PC-3 (cell line): ENCODE measurements at regions not wholly inside any gene's neighbourhood (a gene's known extent, or its start where the extent isn't known, plus 50 kb on each side); places are given as distances from the start of the nearest gene placed in this dataset.
"Not testable (repeated sequence)": the region's sequence is repeated elsewhere in the genome, so short reads cannot be mapped to it uniquely, and the experiment has no call there.

Experiments
- ATAC-seq: fragments of 200-7000 bp; cut with Tn5 transposase; 2 replicates; pipeline ENCODE4 v1.9.1; 2020; ENCODE audit warnings: mild to moderate bottlenecking, moderate library complexity
- BruUV-seq: library from RNA; stranded (reverse); fragments of 400-500 nt; replicated peaks from 2 replicates; lab custom pipeline; 2021; lab: Mats Ljungman, UMichigan
- CTCF ChIA-PET: fragments of 300-600 bp; sonication (Branson Sonifier 250); formaldehyde crosslinking; loops from one replicate; lab custom pipeline; 2022; ENCODE audit warnings: antibody characterized with exemption; lab: Charles Lee
- POLR2A ChIA-PET: fragments of 300-600 bp; sonication (Branson Sonifier 250); formaldehyde crosslinking; loops from one replicate; lab custom pipeline; 2022; ENCODE audit warnings: antibody characterized with exemption; ENCODE audit not compliant: unreplicated experiment; lab: Charles Lee
- DNase-seq: peaks from one replicate; pipeline ENCODE4 v3.0.0-alpha.2; 2015
- H2AFZ ChIP-seq: fragments of 300-600 bp; sonication (generic); 2 replicates; pipeline ENCODE4 v1.6.0; 2016; ENCODE audit warnings: antibody characterized with exemption, low read length
- H3F3A ChIP-seq: fragments of 300-600 bp; sonication (generic); one replicate; pipeline ENCODE4 v1.6.0; 2017; ENCODE audit warnings: antibody characterized with exemption, low read length, control low read depth, mild to moderate bottlenecking; ENCODE audit not compliant: unreplicated experiment
- H3K27ac ChIP-seq: fragments of 300-600 bp; sonication (generic); 2 replicates; pipeline ENCODE4 v1.5.1; 2016; ENCODE audit warnings: mild to moderate bottlenecking, low read length
- H3K27me3 ChIP-seq: fragments of 300-600 bp; sonication (generic); 2 replicates; pipeline ENCODE4 v1.6.1; 2016; ENCODE audit warnings: low read length, mixed read lengths
- H3K36me3 ChIP-seq: fragments of 300-600 bp; sonication (generic); 2 replicates; pipeline ENCODE4 v1.6.1; 2016; ENCODE audit warnings: low read depth, mixed run types, low read length, mixed read lengths
- H3K4me1 ChIP-seq: fragments of 300-600 bp; sonication (generic); 2 replicates; pipeline ENCODE4 v1.5.1; 2016; ENCODE audit warnings: low read length; ENCODE audit not compliant: insufficient read depth
- H3K4me2 ChIP-seq: fragments of 300-600 bp; sonication (generic); 2 replicates; pipeline ENCODE4 v1.6.0; 2016; ENCODE audit warnings: low read length
- H3K4me3 ChIP-seq: fragments of 300-600 bp; sonication (generic); 2 replicates; pipeline ENCODE4 v1.5.1; 2016; ENCODE audit warnings: mild to moderate bottlenecking, low read length, mixed read lengths
- H3K79me2 ChIP-seq: fragments of 300-600 bp; sonication (generic); 2 replicates; pipeline ENCODE4 v1.6.1; 2017; ENCODE audit warnings: low read length, mixed read lengths
- H3K9ac ChIP-seq: fragments of 300-600 bp; sonication (generic); 2 replicates; pipeline ENCODE4 v1.6.0; 2016; ENCODE audit warnings: mild to moderate bottlenecking, low read length
- H3K9me2 ChIP-seq: fragments of 300-600 bp; sonication (generic); replicated peaks from 2 replicates; pipeline ENCODE4 v1.6.1; 2016; ENCODE audit warnings: mixed run types, low read length, mixed read lengths
- H3K9me3 ChIP-seq: fragments of 300-600 bp; sonication (generic); 2 replicates; pipeline ENCODE4 v1.6.1; 2016; ENCODE audit warnings: low read length, mixed read lengths
- H4K20me1 ChIP-seq: fragments of 300-600 bp; sonication (generic); 2 replicates; pipeline ENCODE4 v1.6.1; 2016; ENCODE audit warnings: low read length, mixed read lengths
- CTCF ChIP-seq: fragments of 300-600 bp; sonication (generic); conservative IDR thresholded peaks from 2 replicates; pipeline ENCODE4 v1.5.1; 2017; ENCODE audit warnings: antibody characterized with exemption, low read depth, mild to moderate bottlenecking, low read length
- EZH2 ChIP-seq: fragments of 300-600 bp; sonication (generic); IDR thresholded peaks from one replicate; pipeline ENCODE4 v1.6.1; 2017; ENCODE audit warnings: antibody characterized with exemption, mild to moderate bottlenecking, low read length; ENCODE audit not compliant: unreplicated experiment
- EZH2phosphoT487 ChIP-seq: fragments of 300-600 bp; sonication (generic); IDR thresholded peaks from 2 replicates; pipeline ENCODE4 v1.6.1; 2018; ENCODE audit warnings: mild to moderate bottlenecking, antibody characterized with exemption, low read length, borderline replicate concordance
- intact Hi-C: fragments of 100-400 bp; cut with micrococcal nuclease; formaldehyde crosslinking; loops from 2 replicates; pipeline ENCODE4 v1.9.0; 2023

GRCh38 chr3:31198890-31199289, 304.4 kb upstream of the GADL1 start:
- intact Hi-C loops: no loop called here
- Histone ChIP-seq H3K79me2 (no peaks in the 10 kb centered on the region), H4K20me1 (no peaks in the 10 kb centered on the region), H3F3A (no peaks in the 10 kb centered on the region), H3K4me2 (no peak overlapping the region), H3K4me3 (no peak overlapping the region), H3K9ac (no peak overlapping the region), H3K27ac (no peak overlapping the region), H3K9me3 (no peaks in the 10 kb centered on the region), H3K9me2 (no peaks in the 10 kb centered on the region), H2AFZ (no peak overlapping the region), H3K4me1 (no peaks in the 10 kb centered on the region), H3K36me3 (no peaks in the 10 kb centered on the region), H3K27me3 (no peaks in the 10 kb centered on the region)
- ATAC-seq (no peak), DNase-seq (no peak)
- TF ChIP-seq CTCF (no peak), EZH2phosphoT487 (no peak), EZH2 (no peak)
- CTCF ChIA-PET: no interaction called here
- POLR2A ChIA-PET: no interaction called here
- BruUV-seq: no TSS peak

- no peak overlapping the region for H3K9ac ChIP-seq
- no peaks in the 10 kb centered on the region for H3K27me3 ChIP-seq
- ChIA-PET CTCF (no interaction called here), POLR2A (interaction anchor here (0.6 to 0.7 kb wide), 3 partner anchors 15 to 132 kb away, joined by 3 to 8 read pairs (median 4); no protein-coding TSS in a partner anchor)
- no peaks in the 10 kb centered on the region for H3F3A ChIP-seq
- DNase-seq (no peak), ATAC-seq (no peak)
- H3K4me1 ChIP-seq: no peaks in the 10 kb centered on the region; the same call in 1 of the 2 replicates
- no peak overlapping the region for H2AFZ ChIP-seq
- no peak overlapping the region for H3K4me2 ChIP-seq
- no peaks in the 10 kb centered on the region for H3K9me2 ChIP-seq
- no peak overlapping the region for H3K27ac ChIP-seq
- no peaks in the 10 kb centered on the region for H3K79me2 ChIP-seq
- H4K20me1 ChIP-seq: no peaks in the 10 kb centered on the region
- TF ChIP-seq EZH2phosphoT487 (no peak), EZH2 (no peak), CTCF (no peak)
- intact Hi-C loops: no loop called here
- no peaks in the 10 kb centered on the region for H3K36me3 ChIP-seq
- no peak overlapping the region for H3K4me3 ChIP-seq
- no TSS peak for BruUV-seq
- H3K9me3 ChIP-seq: no peaks in the 10 kb centered on the region
These were observed 309.7 kb upstream of the GADL1 start for GRCh38 chr3:31203960-31204795.

GRCh38 chr3:31204796-31205056, 310.3 kb upstream of the GADL1 start:
- DNase-seq, H3K36me3 ChIP-seq, H2AFZ ChIP-seq, H3K79me2 ChIP-seq, BruUV-seq, H3K9me3 ChIP-seq, H4K20me1 ChIP-seq, H3K4me2 ChIP-seq, H3K9ac ChIP-seq, H3F3A ChIP-seq, POLR2A ChIA-PET, H3K4me1 ChIP-seq, H3K4me3 ChIP-seq, H3K27me3 ChIP-seq, CTCF ChIA-PET, intact Hi-C loops, H3K9me2 ChIP-seq, ATAC-seq, H3K27ac ChIP-seq: not testable (repeated sequence)
